ENCODE measurements at regions not wholly inside any gene's neighbourhood (a gene's known extent, or its start where the extent isn't known, plus 50 kb on each side); places are given as distances from the start of the nearest gene placed in this dataset.

GRCh38 chr5:124480022-124480421, 266.4 kb downstream of the ZNF608 start:
- TF ChIP-seq POLR2A (IDR thresholded peaks at IDR 0.05) (no peak), CTCF (IDR thresholded peaks at IDR 0.05) (no peak)

All from thyroid gland (tissue), 4 donors.